OCI-LY1 (cell line): ENCODE measurements at regions not wholly inside any gene's neighbourhood (a gene's known extent, or its start where the extent isn't known, plus 50 kb on each side); places are given as distances from the start of the nearest gene placed in this dataset.

Experiments used
- H2AFZ ChIP-seq: fragments of 200-600 bp; sonication (generic), shearing (Covaris generic); 2 replicates; pipeline ENCODE4 v1.6.0; 2014; ENCODE audit warnings: antibody characterized with exemption, mild to moderate bottlenecking, low read length
- H3F3A ChIP-seq: fragments of 200-600 bp; sonication (generic), shearing (Covaris generic); 2 replicates; pipeline ENCODE4 v1.6.0; 2014; ENCODE audit warnings: mild to moderate bottlenecking, antibody characterized with exemption, low read length, moderate library complexity; ENCODE audit not compliant: insufficient read depth
- H3K27ac ChIP-seq: fragments of 200-600 bp; sonication (generic); 2 replicates; pipeline ENCODE4 v1.5.1; 2014; ENCODE audit warnings: low read length, mixed run types, mild to moderate bottlenecking, low read depth; ENCODE audit not compliant: poor library complexity, severe bottlenecking
- H3K27me3 ChIP-seq: fragments of 200-600 bp; sonication (generic); 2 replicates; pipeline ENCODE4 v1.6.0; 2014; ENCODE audit warnings: antibody characterized with exemption, mild to moderate bottlenecking, low read length, moderate library complexity; ENCODE audit not compliant: insufficient read depth
- H3K36me3 ChIP-seq: fragments of 200-600 bp; sonication (generic); 2 replicates; pipeline ENCODE4 v1.6.1; 2014; ENCODE audit warnings: mild to moderate bottlenecking, antibody characterized with exemption, low read length, moderate library complexity, mixed read lengths; ENCODE audit not compliant: insufficient read depth
- H3K4me1 ChIP-seq: fragments of 200-600 bp; sonication (generic); 2 replicates; pipeline ENCODE4 v1.5.1; 2014; ENCODE audit warnings: mild to moderate bottlenecking, low read length, moderate library complexity; ENCODE audit not compliant: insufficient read depth, severe bottlenecking
- H3K4me2 ChIP-seq: fragments of 200-600 bp; sonication (generic), shearing (Covaris generic); 2 replicates; pipeline ENCODE4 v1.6.1; 2014; ENCODE audit warnings: low read length
- H3K4me3 ChIP-seq: fragments of 200-600 bp; sonication (generic); 2 replicates; pipeline ENCODE4 v1.5.1; 2014; ENCODE audit warnings: low read length, low read depth, mild to moderate bottlenecking, mixed read lengths; ENCODE audit not compliant: poor library complexity, severe bottlenecking
- H3K79me2 ChIP-seq: fragments of 200-600 bp; shearing (Covaris generic); 2 replicates; pipeline ENCODE4 v1.6.1; 2016; ENCODE audit warnings: mixed run types, low read length, mixed read lengths; ENCODE audit not compliant: insufficient read depth
- H3K9ac ChIP-seq: fragments of 200-600 bp; sonication (generic), shearing (Covaris generic); 2 replicates; pipeline ENCODE4 v1.6.1; 2014; ENCODE audit warnings: mild to moderate bottlenecking, low read length, mixed read lengths
- H3K9me2 ChIP-seq: fragments of 200-600 bp; sonication (generic), shearing (Covaris generic); 2 replicates; pipeline ENCODE4 v1.6.1; 2014; ENCODE audit warnings: low read depth, mild to moderate bottlenecking, low read length, mixed read lengths
- H3K9me3 ChIP-seq: fragments of 200-600 bp; shearing (Covaris generic); 2 replicates; pipeline ENCODE4 v1.6.1; 2014; ENCODE audit warnings: low read length, mixed read lengths
- H4K20me1 ChIP-seq: fragments of 200-600 bp; sonication (generic), shearing (Covaris generic); 2 replicates; pipeline ENCODE4 v1.6.0; 2016; ENCODE audit warnings: mild to moderate bottlenecking, low read length; ENCODE audit not compliant: insufficient read depth
- CTCF ChIP-seq: fragments of 200-600 bp; sonication (generic), shearing (Covaris generic); IDR thresholded peaks from 2 replicates; pipeline ENCODE4 v1.5.1; 2017; ENCODE audit warnings: mild to moderate bottlenecking, antibody characterized with exemption, low read length, moderate library complexity, mixed read lengths
- EZH2 ChIP-seq: fragments of 200-600 bp; sonication (generic), shearing (Covaris generic); IDR thresholded peaks from 2 replicates; pipeline ENCODE4 v1.8.0; 2017; ENCODE audit warnings: borderline replicate concordance, mixed run types, mild to moderate bottlenecking, antibody characterized with exemption, low read length, moderate library complexity, mixed read lengths

GRCh38 chr9:12274577-12274976 is 418.6 kb upstream of the TYRP1 start:
- Histone ChIP-seq H3K27ac (no peak overlapping the region), H3K4me3 (no peak overlapping the region), H3K4me1 (no peaks in the 10 kb centered on the region), H2AFZ (no peak overlapping the region), H3K79me2 (no peaks in the 10 kb centered on the region), H3K36me3 (no peaks in the 10 kb centered on the region), H4K20me1 (no peaks in the 10 kb centered on the region), H3K27me3 (no peaks in the 10 kb centered on the region), H3F3A (no peaks in the 10 kb centered on the region), H3K9ac (no peak overlapping the region), H3K4me2 (no peak overlapping the region), H3K9me3 (no peaks in the 10 kb centered on the region), H3K9me2 (no peaks in the 10 kb centered on the region)
- no peak for TF ChIP-seq EZH2
- no peak for TF ChIP-seq CTCF

- H3K9me2 ChIP-seq = no peaks in the 10 kb centered on the region
- H3K27me3 ChIP-seq = no peaks in the 10 kb centered on the region
- no peak overlapping the region for H3K27ac ChIP-seq
Observed at GRCh38 chr9:12276505-12276904, 416.7 kb upstream of the TYRP1 start.

GRCh38 chr9:12289711-12290110 is 403.5 kb upstream of the TYRP1 start:
- Histone ChIP-seq H3K4me1 (no peaks in the 10 kb centered on the region), H3K79me2 (no peaks in the 10 kb centered on the region), H4K20me1 (no peaks in the 10 kb centered on the region), H3K27me3 (no peaks in the 10 kb centered on the region), H3K36me3 (no peaks in the 10 kb centered on the region), H3K4me2 (no peak overlapping the region), H3K4me3 (no peak overlapping the region), H3K9ac (no peak overlapping the region), H3K27ac (no peak overlapping the region), H3K9me3 (no peaks in the 10 kb centered on the region), H2AFZ (no peak overlapping the region), H3F3A (no peaks in the 10 kb centered on the region), H3K9me2 (no peaks in the 10 kb centered on the region)
- TF ChIP-seq CTCF (no peak), EZH2 (no peak)

More at GRCh38 chr9:12276505-12276904, 416.7 kb upstream of the TYRP1 start:
- Histone ChIP-seq H3K4me3 (no peak overlapping the region), H3K79me2 (no peaks in the 10 kb centered on the region), H3K4me1 (no peaks in the 10 kb centered on the region), H2AFZ (no peak overlapping the region), H3K9ac (no peak overlapping the region), H3K9me3 (no peaks in the 10 kb centered on the region), H4K20me1 (no peaks in the 10 kb centered on the region), H3F3A (no peaks in the 10 kb centered on the region), H3K36me3 (no peaks in the 10 kb centered on the region), H3K4me2 (no peak overlapping the region)
- TF ChIP-seq EZH2 (no peak), CTCF (no peak)
